Amniotic epithelial cell (primary cell): ENCODE measurements at regions not wholly inside any gene's neighbourhood (a gene's known extent, or its start where the extent isn't known, plus 50 kb on each side); places are given as distances from the start of the nearest gene placed in this dataset.
"Not testable (repeated sequence)": the region's sequence is repeated elsewhere in the genome, so short reads cannot be mapped to it uniquely, and the experiment has no call there.

Source experiments
- DNase-seq: peaks from one replicate; pipeline ENCODE4 v3.0.0-alpha.2; 2010; ENCODE audit warnings: low read depth

DNA sequence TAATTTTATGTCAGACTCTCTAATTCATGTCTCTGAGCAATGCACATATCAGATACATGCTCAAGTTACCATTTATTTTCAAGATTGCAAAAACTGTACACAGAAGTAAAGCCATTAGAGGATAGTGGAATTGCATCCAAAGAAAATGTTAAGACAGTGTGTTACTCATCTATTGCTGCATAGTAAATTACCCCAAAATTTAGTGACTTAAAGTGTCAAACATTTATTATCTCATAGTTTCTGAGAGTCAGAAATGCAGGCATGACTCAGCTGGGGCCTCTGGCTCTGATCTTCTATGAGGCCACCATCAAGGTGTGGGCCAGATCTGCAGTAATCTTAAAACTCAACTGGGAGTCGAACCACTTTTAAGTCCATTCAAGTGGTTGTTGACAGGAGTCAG is 275.2 kb downstream of the QDPR start:
- no peak for DNase-seq

DNA sequence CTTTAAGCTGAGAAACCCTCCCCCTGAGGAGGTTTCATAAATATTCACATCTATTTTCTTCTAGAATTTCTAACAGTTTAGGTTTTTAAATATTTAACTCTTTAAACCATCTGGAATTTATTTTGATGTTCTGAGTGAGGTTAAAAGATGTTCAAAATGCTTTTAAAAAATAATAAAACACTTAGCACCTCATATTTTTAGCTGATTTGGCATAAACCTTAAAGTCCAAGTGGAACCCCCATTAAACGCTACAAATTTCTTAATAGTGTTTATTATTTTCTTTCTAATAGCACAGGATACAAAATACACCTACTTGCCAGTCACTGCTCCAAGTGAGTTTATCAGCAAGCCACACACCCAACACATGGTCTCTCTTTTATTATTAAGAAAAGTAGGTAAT is 277.2 kb downstream of the QDPR start:
- DNase-seq, result no peak

DNA sequence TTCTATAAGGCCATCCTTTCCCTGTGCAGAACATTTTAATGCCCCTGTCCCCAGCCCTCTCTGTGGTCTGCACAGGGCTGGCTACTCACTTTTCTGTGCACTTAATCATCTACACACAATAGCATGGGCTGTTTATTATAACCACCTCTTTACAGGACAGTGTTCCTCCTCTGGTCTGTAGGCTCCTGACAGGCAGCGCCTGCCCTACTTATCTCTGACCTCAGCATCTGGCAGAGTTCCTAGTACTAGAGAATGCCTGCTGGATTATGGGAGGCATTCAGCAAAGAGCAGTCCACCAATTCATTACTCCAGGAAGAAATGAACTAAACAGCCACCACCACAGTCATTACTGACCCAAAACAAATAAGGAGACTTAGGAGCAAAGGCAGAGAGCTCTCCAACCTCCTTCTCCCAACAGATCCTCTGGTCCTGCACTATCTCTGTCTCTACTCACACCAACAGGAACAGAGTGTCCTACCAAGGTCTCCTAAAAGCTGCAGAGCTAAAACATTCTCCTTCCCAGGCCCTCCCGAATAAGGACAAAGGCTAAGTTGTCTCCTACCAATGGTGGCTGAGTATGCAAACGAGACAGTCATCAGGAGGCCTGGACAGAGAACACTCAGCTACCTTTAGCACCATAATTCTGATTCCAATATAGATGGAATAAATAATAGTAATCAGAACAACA is 279.2 kb downstream of the QDPR start:
- DNase-seq, result peak; percentile 25

DNA sequence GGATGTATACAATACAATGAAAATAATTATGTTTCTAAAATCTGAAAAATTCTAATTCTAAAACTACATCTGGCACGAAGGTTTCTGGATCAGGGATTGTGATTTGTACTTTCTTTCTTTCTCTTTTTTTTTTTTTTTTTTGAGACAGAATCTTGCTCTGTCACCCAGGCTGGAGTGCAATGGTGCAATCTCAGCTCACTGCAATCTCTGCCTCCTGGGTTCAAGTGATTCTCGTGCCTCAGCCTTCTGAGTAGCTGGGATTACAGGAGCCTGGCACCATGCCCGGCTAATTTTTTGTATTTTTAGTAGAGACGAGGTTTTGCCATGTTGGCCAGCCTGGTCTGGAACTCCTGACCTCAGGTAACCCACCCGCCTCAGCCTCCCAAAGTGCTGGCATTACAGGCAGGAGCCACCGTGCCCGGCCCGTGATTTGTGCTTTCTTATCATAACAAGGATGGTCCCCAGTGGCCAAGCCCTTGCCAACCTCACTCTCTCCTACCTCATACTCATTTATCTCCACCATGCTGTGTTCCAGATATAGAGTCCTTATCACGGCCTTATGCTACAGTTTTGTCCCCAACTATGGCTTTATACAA is 279.9 kb downstream of the QDPR start:
- not testable (repeated sequence) for DNase-seq

DNA sequence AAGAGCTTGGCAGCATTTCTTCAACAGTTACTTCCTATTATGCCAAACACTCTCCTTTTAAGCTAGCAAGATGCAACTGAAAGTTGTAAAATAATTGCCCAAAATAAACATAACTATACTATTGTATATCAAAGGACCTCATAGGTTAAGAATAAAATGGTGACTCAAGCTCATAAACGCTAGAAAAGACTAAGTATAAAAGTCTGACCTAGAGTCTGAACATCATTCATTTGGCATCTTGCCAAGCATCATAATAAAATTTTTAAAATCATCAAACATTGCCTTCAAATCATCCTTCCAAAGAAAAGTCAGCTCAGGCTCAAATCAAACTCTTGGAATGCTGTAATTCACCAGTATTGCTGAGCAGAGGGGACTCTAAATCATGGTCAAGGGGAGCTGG is 281.2 kb downstream of the QDPR start:
- no peak for DNase-seq

DNA sequence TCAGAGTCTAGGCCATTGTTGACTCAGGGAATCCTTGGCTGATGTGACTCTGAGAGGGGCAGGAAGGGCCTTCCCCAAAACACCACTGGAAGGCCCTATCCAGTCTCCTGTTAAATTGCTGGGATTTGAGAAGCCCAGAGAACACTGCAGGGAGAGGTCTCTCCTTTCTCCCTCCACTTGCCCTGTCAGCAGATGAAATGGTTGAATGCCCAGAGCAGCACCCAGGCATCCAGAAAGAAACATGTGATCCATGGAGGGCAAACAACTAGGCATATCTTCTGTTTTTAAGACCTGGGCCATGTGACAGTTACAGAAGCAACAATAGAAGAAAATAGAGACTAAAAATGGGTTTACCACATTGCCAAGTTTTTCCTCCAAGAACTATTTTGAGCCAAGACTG is 291.1 kb downstream of the QDPR start:
- DNase-seq, result no peak

DNA sequence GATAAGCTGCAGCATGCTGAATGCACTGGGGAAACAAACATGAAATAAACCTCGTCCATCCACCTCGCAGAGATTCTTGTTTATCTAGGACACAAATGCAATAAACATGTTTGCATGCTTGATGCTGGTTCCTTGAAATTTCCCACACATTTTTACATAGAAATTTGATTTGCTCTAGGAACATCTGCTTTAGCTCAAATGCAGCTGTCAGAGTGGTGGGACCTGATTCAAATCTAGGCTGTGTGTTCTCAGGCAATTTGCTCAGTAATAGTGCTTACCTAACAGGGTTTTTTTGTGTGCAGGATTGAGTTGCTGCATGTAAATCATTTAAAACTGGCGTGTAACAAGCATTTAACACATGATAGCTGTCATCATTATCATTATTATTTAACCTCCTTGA is 293.1 kb downstream of the QDPR start:
- no peak for DNase-seq

DNA sequence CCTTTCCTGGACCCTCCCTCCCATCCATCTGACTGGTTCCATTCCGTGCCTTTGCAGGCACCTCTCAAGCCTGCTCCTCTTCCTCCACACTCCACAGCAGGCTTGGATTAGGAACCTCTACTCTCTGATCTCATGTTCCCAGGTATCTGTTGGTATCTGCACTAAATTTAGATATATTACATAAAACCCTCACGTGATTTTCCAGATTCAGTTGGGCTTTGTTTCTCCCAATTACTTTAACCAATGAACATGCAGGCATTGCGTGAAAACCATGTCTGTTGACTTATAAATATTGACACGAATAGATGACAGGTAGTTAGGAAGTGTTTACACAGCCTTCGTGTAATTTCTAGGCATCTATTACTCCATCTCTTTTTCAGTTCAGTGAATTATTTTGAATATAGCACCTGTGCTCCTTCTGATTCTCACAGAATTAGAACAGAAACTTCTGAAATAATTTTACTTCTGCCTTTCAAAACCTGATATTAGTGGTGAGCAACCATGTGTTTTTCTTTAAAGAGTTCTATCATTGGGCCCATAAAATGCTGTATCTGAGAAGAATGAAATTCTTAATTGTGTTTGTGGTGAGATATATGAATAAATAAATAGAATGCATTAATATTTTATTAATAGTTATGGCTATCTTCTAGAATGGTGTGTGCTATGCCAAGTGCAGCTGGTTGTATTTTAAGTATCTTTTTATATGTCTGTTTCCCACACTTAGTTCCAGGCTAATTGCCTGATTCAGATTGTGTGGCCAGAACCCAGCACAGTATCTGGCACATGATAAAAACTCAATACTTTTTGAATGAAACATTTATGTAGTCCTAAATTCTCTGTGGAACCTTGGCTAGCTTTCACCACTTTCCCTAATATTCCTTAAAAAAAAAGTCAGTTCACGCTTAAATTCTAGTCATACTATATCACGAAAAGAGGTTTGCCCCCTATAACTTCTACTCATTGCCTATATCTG is 304.8 kb downstream of the QDPR start:
- no peak for DNase-seq

DNA sequence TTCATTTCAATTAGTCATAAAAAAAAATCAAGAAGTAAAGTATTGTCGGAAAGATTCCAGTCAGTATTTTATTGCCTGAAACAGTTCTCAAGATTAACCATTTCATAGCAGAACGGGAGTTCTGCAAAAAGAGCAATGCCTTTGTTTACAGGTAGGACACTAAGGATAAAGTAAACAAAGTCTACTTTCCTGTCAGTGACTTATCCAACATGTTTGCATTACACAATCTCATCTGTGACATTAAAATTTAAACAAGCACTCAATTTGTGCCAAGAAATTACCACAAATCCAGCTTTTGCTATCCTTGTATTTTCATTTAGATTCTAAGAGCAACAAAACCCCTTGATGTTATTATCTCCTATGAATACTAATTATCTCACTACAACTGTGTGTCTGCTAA is 306.5 kb upstream of the LDB2 start:
- DNase-seq, result no peak

DNA sequence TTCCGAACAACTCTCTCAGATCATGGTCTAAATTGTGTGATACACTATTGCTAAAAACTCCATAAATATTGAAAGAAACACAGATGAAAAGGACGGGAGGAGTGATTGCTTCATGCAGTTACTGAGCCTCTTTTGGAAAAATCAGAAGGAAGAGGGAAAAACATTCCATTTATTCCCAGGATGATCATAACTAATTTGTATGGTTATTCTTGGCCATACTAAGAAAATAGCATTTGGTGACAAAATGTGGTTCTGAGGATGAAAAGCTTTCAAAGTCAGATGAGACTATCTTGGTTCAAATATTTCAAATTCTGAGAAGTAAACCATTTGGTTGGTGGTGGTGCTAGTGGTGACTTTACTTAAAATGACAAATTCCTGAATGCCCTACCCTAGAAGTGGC is 305.4 kb upstream of the LDB2 start:
- DNase-seq, result no peak

DNA sequence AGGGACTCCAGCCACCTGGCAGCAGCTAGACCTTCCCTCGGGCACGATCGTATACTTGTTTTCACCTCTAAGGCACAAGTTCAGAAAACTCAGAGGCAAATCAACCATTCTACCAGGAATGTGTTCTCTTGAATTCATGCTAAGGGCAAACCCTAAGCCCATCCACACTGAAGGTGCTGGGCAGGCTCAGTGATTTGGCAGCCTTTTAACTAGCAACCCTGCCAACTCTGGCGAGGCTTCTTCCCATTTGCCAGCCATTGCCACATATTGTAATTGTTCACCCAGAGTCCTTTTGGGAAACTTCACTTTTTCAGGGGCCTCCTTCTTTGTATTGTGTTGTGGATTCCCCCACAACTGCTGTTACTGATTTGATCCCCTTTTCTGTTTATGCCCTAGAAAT is 298.6 kb upstream of the LDB2 start:
- DNase-seq, result no peak

DNA sequence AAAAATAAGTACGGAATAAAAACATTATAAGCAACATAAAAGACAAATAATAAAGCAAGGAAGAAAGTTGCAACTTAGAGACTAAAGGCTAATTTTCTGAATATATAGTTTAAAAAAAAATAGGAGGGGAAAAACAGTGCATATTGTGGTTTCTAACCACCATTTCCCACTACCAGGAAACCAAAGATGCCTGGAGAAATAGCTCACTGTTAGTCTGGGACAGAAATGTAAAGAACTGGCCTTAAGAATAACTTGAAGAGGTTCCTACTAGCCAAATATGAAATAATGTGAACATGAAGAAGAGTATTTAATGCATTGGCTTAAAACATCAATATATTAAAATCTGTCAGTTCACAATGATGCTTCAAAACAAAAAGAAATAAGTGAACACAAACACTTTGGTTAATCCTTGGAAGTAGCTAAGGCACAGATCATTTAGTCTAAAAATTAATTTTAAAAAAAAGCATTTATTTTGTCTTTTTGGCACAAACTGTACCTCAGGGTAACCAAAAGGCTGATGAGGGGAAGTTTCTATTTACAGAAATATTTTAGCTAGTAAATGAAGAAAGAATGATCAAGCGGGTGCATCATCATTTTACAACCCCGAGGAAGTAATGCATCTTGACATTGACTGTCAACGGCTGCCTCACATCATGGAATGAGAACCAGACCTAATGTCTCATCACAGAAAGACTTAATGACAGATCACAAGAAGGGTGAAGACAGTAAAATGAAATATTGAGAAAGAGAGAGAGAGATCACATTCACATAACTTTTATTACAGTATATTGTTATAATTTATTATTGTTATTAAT is 297.2 kb upstream of the LDB2 start:
- DNase-seq, result no peak

DNA sequence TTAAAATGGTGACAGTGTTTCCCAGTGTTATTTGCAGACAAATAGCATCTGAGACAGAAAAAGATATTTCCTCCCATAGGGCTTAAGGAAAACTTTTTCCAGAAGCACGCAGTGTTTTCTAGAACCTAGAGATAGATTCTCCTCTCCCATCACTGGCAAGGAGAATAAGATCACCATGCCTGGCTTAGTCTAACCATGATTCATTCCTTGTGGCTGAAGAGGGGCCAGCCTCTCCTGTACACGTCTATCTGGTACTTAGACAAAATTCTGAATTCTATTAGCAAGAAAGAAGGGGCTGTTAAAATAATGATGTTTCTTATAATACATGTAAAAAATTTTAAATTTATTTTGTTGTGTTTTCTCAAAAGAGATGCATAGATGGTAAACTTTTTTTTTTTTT is 296.1 kb upstream of the LDB2 start:
- DNase-seq, result no peak

DNA sequence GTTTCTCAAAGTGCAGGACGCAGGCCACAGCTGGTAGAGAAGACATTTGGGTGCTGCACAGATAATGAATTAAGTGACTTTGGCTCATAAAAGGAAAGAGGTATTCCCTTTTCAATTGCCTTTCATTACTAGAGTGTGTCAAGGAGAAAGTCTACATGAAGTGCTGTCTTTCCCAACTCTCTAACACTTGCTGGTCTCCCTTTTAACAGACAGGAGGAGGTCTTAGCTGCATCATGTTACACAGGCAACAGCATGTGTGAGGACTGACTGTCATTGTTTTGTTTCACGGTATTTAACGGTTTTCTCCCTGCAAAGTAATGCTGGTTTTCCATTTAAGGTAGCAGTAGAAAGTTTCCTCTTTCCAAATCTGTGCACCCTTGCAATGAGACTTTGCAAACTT is 291.3 kb upstream of the LDB2 start:
- no peak for DNase-seq

DNA sequence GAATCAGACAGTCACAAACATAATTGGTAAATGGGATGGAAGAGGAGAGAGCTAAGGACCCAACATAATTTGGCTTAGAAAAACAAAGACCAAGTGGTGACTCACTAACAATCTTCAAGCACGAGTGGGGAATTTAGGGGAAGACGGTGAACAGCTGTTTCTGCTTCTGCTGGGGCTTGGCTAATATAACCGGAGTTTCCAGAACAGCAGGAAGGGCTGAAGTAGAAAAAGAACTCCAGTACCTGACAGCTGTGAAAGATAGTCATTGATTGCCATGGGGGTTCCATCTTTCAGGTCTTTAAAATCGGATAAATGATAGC is 290.9 kb upstream of the LDB2 start:
- no peak for DNase-seq

DNA sequence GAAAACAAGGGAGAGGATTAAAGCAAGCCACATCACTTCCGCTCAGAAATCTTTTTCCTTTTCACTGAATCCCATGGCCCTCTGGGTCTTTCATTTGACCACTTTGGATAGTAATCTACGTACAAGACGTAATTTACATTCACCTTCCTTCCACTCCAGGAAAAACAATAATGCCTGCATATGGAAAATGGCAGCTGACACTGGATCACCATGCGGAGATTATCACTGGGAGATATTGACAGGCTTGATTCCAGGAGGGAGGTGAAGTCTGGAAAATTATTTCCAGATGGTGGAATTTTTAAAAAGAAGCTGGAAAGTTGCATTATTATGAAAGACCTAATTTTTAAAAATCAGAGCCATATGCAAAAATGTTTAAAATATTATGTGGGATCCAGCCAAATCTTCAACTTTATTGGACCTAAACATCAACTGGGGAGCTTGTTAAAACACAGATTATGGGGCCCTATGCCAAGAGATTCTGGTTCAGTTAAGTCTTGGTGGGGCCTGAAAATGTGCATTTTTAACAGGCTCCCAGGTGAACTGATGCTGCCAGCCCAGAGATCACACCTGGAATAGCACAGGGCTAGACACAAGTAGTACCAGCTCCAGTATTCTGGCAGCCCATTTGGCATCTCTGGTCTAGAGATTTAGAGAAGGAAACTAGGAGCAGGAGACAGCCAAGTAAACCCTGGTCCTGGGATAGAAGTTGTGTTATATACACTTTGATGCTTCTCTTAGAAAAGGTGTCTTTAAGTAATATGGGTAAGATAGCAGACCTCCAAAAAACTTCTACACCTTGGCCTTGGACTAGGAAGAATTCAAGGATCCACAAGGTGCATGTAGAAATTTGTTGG is 290.3 kb upstream of the LDB2 start:
- no peak for DNase-seq

DNA sequence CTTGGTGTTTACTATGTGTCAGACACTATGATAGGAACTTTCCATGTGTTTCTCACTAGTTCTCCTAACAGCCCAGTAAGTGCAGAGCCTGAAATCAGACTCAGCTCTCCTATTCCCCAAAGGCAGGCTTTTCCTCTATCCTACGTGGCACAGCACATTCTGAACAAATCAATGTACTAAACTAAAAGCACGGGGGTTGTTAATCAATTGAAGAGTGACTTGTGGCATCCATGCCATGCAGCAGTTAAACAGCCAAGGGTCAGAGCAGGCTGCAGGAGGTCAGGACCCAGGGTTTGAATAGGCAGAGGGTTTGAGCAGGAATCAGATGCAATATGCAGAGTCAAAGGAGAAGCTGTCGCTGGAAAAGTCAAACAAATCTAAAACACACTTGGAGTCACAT is 289.7 kb upstream of the LDB2 start:
- no peak for DNase-seq

DNA sequence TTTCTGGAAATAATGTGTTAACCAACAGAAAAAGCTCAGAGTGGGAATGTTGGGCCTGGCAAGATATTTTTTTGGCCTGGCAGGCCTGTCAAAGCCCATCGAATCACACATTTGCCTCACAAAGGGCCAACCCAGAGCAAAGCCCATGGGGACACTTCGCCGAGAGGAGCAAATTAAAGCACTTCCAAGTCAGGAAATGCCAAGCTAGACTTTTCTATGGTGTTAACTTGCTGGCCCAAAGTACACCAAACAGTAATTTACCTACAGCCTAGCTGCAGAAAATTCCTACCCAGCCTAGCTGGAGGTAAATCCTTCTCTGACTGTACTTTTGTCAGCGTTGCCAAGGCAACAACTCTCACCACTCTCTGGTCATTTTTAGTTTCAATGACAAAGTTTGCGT is 288.6 kb upstream of the LDB2 start:
- DNase-seq, result no peak

DNA sequence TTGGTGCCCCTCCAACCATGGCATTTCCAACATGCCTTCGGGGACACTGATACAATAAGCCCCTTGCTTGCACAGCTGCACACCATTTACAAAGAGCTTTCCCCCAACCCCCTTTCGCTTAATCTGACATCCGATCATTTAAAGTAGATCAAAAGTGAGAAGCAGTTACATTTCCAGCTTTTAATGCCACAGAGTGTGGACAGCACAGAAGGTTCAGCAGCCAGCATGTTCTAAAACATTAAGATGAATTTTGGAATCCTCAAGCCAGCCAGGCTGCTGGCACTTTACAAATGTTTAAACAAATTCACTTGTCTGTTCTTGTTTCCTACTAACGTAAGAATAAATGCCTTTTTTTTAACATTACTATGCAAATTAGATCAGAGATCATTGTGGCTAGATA is 284.4 kb upstream of the LDB2 start:
- no peak for DNase-seq

DNA sequence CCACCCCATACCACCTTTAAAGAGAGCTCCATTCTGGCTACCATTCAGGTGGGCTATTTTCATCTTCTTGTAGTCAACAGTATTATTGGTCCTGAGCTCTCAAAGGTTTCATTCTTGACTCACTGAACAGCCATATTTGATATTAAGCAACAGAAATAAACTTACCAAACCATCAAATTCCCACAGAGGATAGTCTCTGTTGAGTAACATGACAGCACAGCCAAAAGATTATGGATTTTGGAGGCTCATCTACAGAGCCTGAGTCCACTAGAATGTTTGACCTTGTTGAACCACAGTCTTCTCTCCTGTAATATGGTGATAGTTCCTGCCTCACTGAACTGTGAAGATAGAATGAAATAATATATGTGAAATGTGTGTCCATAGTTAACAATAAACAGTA is 276.3 kb upstream of the LDB2 start:
- no peak for DNase-seq

DNA sequence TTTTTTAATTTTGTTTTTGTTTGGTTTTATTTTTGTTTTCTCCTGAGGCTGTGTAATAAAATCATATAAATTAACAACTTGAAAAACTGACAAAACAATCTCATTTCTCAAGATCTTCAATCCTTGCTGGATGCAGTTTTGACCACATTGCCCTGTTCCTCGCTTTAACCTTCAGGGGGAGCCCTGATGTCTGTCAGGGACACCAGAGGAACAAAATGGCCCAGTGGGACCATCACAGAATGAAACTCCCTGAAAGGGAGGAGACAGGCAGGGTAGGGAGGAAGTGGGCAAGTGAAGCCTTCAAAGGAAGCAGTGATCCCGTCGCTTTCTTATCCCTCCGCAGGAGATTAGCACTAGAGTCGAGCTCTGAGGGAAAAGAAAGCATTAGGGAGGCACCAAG is 274.9 kb upstream of the LDB2 start:
- DNase-seq, result no peak

DNA sequence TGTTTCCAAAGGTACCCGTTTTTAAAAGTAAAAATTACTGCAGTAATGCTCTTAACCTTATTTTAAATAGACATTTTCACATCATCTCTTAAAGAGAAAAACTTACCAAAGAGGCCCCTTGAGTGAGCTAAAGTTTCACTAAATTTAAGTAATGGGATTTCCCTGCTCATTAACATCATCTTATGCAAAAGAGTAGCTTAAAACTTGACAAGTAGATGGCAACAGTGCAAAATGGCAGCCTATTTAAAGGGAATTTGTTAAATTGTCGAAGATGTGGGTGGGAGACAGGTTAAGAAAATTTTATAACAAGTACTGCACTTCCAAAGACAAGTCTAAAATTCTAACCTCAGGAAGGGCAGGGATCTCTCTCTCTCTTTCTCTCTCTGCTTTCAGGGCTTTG is 271.7 kb upstream of the LDB2 start:
- DNase-seq, result no peak
